ENCODE measurements at regions not wholly inside any gene's neighbourhood (a gene's known extent, or its start where the extent isn't known, plus 50 kb on each side); places are given as distances from the start of the nearest gene placed in this dataset.
A peak's percentile ranks its signal among the peaks of the same experiment; 100 is the strongest.
"Not testable (repeated sequence)": the region's sequence is repeated elsewhere in the genome, so short reads cannot be mapped to it uniquely, and the experiment has no call there.

- Histone ChIP-seq H3K4me2 (no peak overlapping the region), H3K4me3 (no peak overlapping the region), H3K9me3 (replicated peaks in 1 of 11) (no peaks in the 10 kb centered on the region; a peak in 1 of 22 replicates), H4K20me1 (no peaks in the 10 kb centered on the region), H3K9ac (no peak overlapping the region), H3K27me3 (no peaks in the 10 kb centered on the region), H3K4me1 (peaks cover 0 to 22% (median 0%) of the 10 kb centered on the region in 10 experiments; a peak in 5 of 20 replicates), H3K27ac (no peak overlapping the region), H3K36me3 (no peaks in the 10 kb centered on the region)
- TF ChIP-seq Cebpa-rat (IDR thresholded peaks at IDR 0.05) = no peak
Measured at GRCh38 chr4:129282293-129282692, 186.3 kb downstream of the C4orf33 start.

- peak overlapping the region in 1 of 11 experiments; percentile 0; a peak in 1 of 22 replicates for H3K4me2 ChIP-seq
- H3K27me3 ChIP-seq, H3K9ac ChIP-seq, H3K36me3 ChIP-seq, H4K20me1 ChIP-seq, H3K27ac ChIP-seq, H3K4me1 ChIP-seq, H3K4me3 ChIP-seq: not testable (repeated sequence)
- peaks cover 0 to 11% (median 0%) of the 10 kb centered on the region in 11 experiments; a peak in 5 of 22 replicates for H3K9me3 ChIP-seq (replicated peaks in 1 of 11)
Measured at GRCh38 chr4:129292194-129292593, 196.2 kb downstream of the C4orf33 start.

GRCh38 chr4:129314781-129315180, 218.8 kb downstream of the C4orf33 start:
- Histone ChIP-seq H3K4me2 (no peak overlapping the region), H3K4me3 (no peak overlapping the region), H3K27me3 (no peaks in the 10 kb centered on the region), H3K9ac (no peak overlapping the region), H3K9me3 (replicated peaks in 1 of 11) (no peaks in the 10 kb centered on the region; a peak in 1 of 22 replicates), H3K36me3 (no peaks in the 10 kb centered on the region), H3K27ac (no peak overlapping the region), H3K4me1 (peaks cover 0 to 6% (median 0%) of the 10 kb centered on the region in 10 experiments; a peak in 4 of 20 replicates), H4K20me1 (no peaks in the 10 kb centered on the region)
- no peak for TF ChIP-seq Cebpa-rat (IDR thresholded peaks at IDR 0.05)

- no peaks in the 10 kb centered on the region for H3K36me3 ChIP-seq
Measured at GRCh38 chr4:129322920-129323319, 227.0 kb downstream of the C4orf33 start.

GRCh38 chr4:129323658-129324057, 227.7 kb downstream of the C4orf33 start:
- H3K9ac ChIP-seq = 0 out of 22 replicates have a peak overlapping the region, but pooled peaks of 1 of the 11 experiments have one; percentile 5
- peaks cover 0 to 75% (median 21%) of the 10 kb centered on the region in 10 experiments; a peak in 14 of 20 replicates for H3K4me1 ChIP-seq
- H4K20me1 ChIP-seq = no peaks in the 10 kb centered on the region
- no peaks in the 10 kb centered on the region for H3K36me3 ChIP-seq
- no peaks in the 10 kb centered on the region for H3K27me3 ChIP-seq
- no peaks in the 10 kb centered on the region for H3K9me3 ChIP-seq (replicated peaks in 1 of 11)
- TF ChIP-seq Cebpa-rat (IDR thresholded peaks at IDR 0.05) = no peak
- H3K27ac ChIP-seq = no peak overlapping the region
- no peak overlapping the region for H3K4me3 ChIP-seq
- peak overlapping the region in 2 of 11 experiments; percentile 94; a peak in 4 of 22 replicates for H3K4me2 ChIP-seq

More at GRCh38 chr4:129322920-129323319, 227.0 kb downstream of the C4orf33 start:
- no peak overlapping the region for H3K27ac ChIP-seq
- H3K4me1 ChIP-seq = peaks cover 0 to 68% (median 14%) of the 10 kb centered on the region in 10 experiments; a peak in 13 of 20 replicates
- no peaks in the 10 kb centered on the region for H3K9me3 ChIP-seq (replicated peaks in 1 of 11)
- H3K4me3 ChIP-seq = no peak overlapping the region
- H3K9ac ChIP-seq = no peak overlapping the region
- no peaks in the 10 kb centered on the region for H4K20me1 ChIP-seq
- TF ChIP-seq Cebpa-rat (IDR thresholded peaks at IDR 0.05) = no peak
- no peaks in the 10 kb centered on the region for H3K27me3 ChIP-seq
- peak overlapping the region in 1 of 11 experiments; percentile 94; a peak in 1 of 22 replicates for H3K4me2 ChIP-seq

GRCh38 chr4:129326571-129327460, 230.9 kb downstream of the C4orf33 start:
- peak overlapping the region in 7 of 11 experiments; percentile 12 to 94 (median 76); a peak in 13 of 22 replicates for H3K4me2 ChIP-seq
- no peak for TF ChIP-seq Cebpa-rat (IDR thresholded peaks at IDR 0.05)

GRCh38 chr4:129327637-129328036, 231.7 kb downstream of the C4orf33 start:
- no peaks in the 10 kb centered on the region for H3K36me3 ChIP-seq
- peak overlapping the region in 2 of 10 experiments; percentile 18 to 33; a peak in 1 of 20 replicates for H3K4me3 ChIP-seq
- H3K4me2 ChIP-seq = peak overlapping the region in 7 of 11 experiments; percentile 12 to 94 (median 76); a peak in 13 of 22 replicates
- H4K20me1 ChIP-seq = no peaks in the 10 kb centered on the region
- H3K27ac ChIP-seq = peak overlapping the region in 9 of 11 experiments; percentile 41 to 99 (median 89); a peak in 18 of 22 replicates
- no peak; a peak in 1 of 22 replicates for TF ChIP-seq Cebpa-rat (IDR thresholded peaks at IDR 0.05)
- peaks cover 0 to 89% (median 22%) of the 10 kb centered on the region in 10 experiments; a peak in 14 of 20 replicates for H3K4me1 ChIP-seq
- H3K9me3 ChIP-seq (replicated peaks in 1 of 11) = peaks cover 0 to 12% (median 3%) of the 10 kb centered on the region in 11 experiments; a peak in 9 of 22 replicates
- H3K27me3 ChIP-seq = no peaks in the 10 kb centered on the region
- H3K9ac ChIP-seq = peak overlapping the region in 6 of 11 experiments; percentile 39 to 87 (median 76); a peak in 11 of 22 replicates

More at GRCh38 chr4:129326571-129327460, 230.9 kb downstream of the C4orf33 start:
- Histone ChIP-seq H3K9me3 (replicated peaks in 1 of 11) (peaks cover 0 to 12% (median 3%) of the 10 kb centered on the region in 11 experiments; a peak in 9 of 22 replicates), H3K36me3 (no peaks in the 10 kb centered on the region), H4K20me1 (no peaks in the 10 kb centered on the region), H3K4me1 (peaks cover 0 to 85% (median 22%) of the 10 kb centered on the region in 10 experiments; a peak in 14 of 20 replicates), H3K27me3 (no peaks in the 10 kb centered on the region), H3K4me3 (peak overlapping the region in 3 of 10 experiments; percentile 10 to 33 (median 18); a peak in 2 of 20 replicates), H3K27ac (peak overlapping the region in 9 of 11 experiments; percentile 41 to 99 (median 89); a peak in 18 of 22 replicates), H3K9ac (peak overlapping the region in 6 of 11 experiments; percentile 39 to 87 (median 76); a peak in 12 of 22 replicates)

GRCh38 chr4:129328162-129328561, 232.2 kb downstream of the C4orf33 start:
- TF ChIP-seq Cebpa-rat (IDR thresholded peaks at IDR 0.05) = no peak; a peak in 1 of 22 replicates
- no peaks in the 10 kb centered on the region for H3K27me3 ChIP-seq
- peak overlapping the region in 9 of 11 experiments; percentile 27 to 99 (median 89); a peak in 16 of 22 replicates for H3K27ac ChIP-seq
- H3K4me3 ChIP-seq = no peak overlapping the region
- H3K9me3 ChIP-seq (replicated peaks in 1 of 11) = peaks cover 0 to 12% (median 3%) of the 10 kb centered on the region in 11 experiments; a peak in 9 of 22 replicates
- H3K36me3 ChIP-seq = no peaks in the 10 kb centered on the region
- H3K4me1 ChIP-seq = peaks cover 0 to 87% (median 22%) of the 10 kb centered on the region in 10 experiments; a peak in 14 of 20 replicates
- no peaks in the 10 kb centered on the region for H4K20me1 ChIP-seq
- peak overlapping the region in 5 of 11 experiments; percentile 39 to 79 (median 66); a peak in 10 of 22 replicates for H3K9ac ChIP-seq
- H3K4me2 ChIP-seq = peak overlapping the region in 7 of 11 experiments; percentile 38 to 94 (median 62); a peak in 15 of 22 replicates

All from BLaER1 treated with 17β-estradiol and CSF1 and Interleukin-3, amounts not matched to agents 10 nM and 100 nM (cell line).